ENCODE measurements at regions not wholly inside any gene's neighbourhood (a gene's known extent, or its start where the extent isn't known, plus 50 kb on each side); places are given as distances from the start of the nearest gene placed in this dataset.

DNA sequence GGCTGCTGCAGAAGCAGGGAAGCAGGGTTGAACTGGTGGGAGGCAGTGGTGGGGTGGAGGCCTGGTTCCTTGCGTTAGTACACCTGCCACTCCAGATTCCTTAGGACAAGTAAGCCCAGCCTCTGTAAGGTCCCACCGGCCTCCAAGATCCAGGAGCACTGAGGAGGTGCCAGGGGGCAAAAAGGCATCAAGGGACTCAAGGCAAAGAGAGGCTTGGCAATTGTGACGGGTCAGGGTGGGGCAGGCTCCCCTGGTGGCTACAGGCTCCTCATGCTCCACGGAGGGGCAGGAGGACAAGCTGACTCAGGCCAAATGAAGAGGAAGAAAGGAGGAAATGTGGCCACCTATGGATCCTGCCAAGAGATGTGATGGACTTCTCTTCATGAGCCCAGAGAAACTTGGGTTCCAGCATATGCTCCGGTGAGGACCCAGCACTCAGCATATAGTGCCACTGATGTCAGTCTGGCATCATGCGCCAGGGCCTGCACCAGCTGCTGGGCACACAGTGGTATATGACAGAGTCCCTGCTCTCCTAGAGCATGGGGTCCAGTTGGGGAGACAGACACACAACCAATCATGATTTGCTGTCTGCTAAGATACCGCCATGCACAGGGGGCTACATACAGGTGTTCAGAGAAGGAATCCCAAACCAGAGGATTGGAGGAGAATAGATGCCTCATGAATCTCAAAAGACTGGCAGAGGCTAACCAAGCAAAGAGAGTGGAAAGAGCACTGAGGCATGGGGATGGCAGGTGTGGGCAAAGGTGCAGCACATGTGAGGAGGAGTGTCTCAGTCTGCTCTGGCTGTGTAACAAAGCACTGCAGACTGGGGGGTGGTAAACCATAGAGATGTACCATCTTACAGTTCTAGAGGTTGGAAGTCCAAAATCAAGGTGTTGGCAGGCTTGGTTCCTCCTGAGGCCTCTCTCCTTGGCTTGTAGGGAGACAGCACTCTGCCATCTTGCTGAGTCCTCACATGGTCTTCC is 249.7 kb downstream of the RHOU start:
- no peaks in the 10 kb centered on the region for H3K27me3 ChIP-seq
- no peak for TF ChIP-seq POLR2AphosphoS5 (IDR thresholded peaks at IDR 0.05)
- no peak for TF ChIP-seq EP300 (IDR thresholded peaks at IDR 0.05)
- TF ChIP-seq, protein P1, sequence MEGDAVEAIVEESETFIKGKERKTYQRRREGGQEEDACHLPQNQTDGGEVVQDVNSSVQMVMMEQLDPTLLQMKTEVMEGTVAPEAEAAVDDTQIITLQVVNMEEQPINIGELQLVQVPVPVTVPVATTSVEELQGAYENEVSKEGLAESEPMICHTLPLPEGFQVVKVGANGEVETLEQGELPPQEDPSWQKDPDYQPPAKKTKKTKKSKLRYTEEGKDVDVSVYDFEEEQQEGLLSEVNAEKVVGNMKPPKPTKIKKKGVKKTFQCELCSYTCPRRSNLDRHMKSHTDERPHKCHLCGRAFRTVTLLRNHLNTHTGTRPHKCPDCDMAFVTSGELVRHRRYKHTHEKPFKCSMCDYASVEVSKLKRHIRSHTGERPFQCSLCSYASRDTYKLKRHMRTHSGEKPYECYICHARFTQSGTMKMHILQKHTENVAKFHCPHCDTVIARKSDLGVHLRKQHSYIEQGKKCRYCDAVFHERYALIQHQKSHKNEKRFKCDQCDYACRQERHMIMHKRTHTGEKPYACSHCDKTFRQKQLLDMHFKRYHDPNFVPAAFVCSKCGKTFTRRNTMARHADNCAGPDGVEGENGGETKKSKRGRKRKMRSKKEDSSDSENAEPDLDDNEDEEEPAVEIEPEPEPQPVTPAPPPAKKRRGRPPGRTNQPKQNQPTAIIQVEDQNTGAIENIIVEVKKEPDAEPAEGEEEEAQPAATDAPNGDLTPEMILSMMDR (IDR thresholded peaks at IDR 0.05), result no peak
- no peak for TF ChIP-seq POLR2A (IDR thresholded peaks at IDR 0.05)
- no peaks in the 10 kb centered on the region for H3K36me3 ChIP-seq
- no peaks in the 10 kb centered on the region for H3K9me3 ChIP-seq
- no peak overlapping the region for H3K4me3 ChIP-seq
- no peak for DNase-seq
- no peak overlapping the region for H3K27ac ChIP-seq
- H3K4me1 ChIP-seq, result peaks cover 0 to 45% (median 34%) of the 10 kb centered on the region in 4 donors
- 90 to 94% methylated on average over 7 of the region's 7 CpGs for WGBS, 2 donors
- intact Hi-C loops (cut with DNase I), result loop anchor here (5.0 to 10.0 kb wide), 4 partner anchors 83 to 240 kb away; no protein-coding TSS in a partner anchor

- Histone ChIP-seq H3K4me3 (no peak overlapping the region), H3K9me3 (no peaks in the 10 kb centered on the region), H3K27me3 (no peaks in the 10 kb centered on the region), H3K27ac (no peak overlapping the region), H3K36me3 (no peaks in the 10 kb centered on the region), H3K4me1 (peaks cover 0 to 48% (median 41%) of the 10 kb centered on the region in 4 donors)
- intact Hi-C loops (cut with DNase I), result loop anchor here (5.0 to 10.0 kb wide), 4 partner anchors 83 to 239 kb away; no protein-coding TSS in a partner anchor
- no peak for DNase-seq
- WGBS, 2 donors, result 95 to 96% methylated on average over 2 of the region's 2 CpGs
- no peak for TF ChIP-seq POLR2AphosphoS5 (IDR thresholded peaks at IDR 0.05)
These were observed 250.4 kb downstream of the RHOU start for GRCh38 chr1:228985661-228986060.

DNA sequence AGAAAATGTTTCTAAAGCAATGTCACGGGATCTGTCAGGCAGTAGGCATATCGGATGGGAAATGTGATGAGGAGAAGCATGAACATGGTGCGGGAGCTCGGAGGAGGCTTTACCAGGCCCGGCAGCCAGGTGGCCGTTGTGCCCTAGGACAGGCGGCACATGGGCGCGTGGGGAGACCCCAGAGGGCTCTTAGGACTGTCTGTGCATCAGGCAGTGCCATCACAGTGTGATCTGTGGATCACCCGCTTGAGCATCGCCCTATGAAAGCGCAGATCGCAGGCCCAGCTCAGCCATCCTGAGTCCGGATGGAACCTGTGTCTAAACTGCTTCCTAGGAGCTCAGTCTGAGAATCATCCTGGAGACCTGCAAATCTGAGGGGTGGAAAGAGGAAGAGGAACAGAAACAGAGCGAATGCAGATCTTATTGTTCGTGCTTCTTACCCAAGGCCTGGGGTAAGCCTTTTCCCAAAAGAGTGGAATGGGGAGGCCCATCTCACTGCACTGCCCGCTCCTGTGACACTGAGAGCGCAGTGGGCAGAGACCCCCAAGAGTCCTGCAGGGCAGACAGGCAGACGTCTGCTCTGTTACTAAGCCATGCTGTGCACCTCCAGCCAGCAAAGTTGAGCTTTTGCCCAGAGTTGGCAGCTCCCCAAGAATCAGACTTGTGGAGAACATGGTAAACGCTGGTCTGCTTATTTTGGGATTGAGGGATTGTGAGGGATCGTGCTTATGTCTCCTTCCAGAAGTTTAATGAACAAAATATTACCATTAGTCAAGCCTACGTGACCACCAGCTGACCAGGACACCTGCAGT is 251.0 kb downstream of the RHOU start:
- intact Hi-C loops (cut with DNase I), result loop anchor here (5.0 to 10.0 kb wide), 4 partner anchors 84 to 239 kb away; no protein-coding TSS in a partner anchor
- Histone ChIP-seq H3K4me3 (no peak overlapping the region), H3K27ac (peak overlapping the region; percentile 30 to 75 (median 50)), H3K36me3 (no peaks in the 10 kb centered on the region), H3K27me3 (no peaks in the 10 kb centered on the region), H3K4me1 (peaks cover 0 to 53% (median 44%) of the 10 kb centered on the region in 4 donors), H3K9me3 (no peaks in the 10 kb centered on the region)
- DNase-seq, result peak; percentile 91
- TF ChIP-seq, protein P1 (IDR thresholded peaks at IDR 0.05), result no peak
- TF ChIP-seq POLR2AphosphoS5 (IDR thresholded peaks at IDR 0.05), result peak in 1 of 4 donors; percentile 18
- WGBS, 2 donors, result 83% methylated on average over 22 of the region's 22 CpGs

GRCh38 chr1:228987286-228987685 is 252.0 kb downstream of the RHOU start:
- no peaks in the 10 kb centered on the region for H3K9me3 ChIP-seq
- H3K4me1 ChIP-seq, result peaks cover 0 to 53% (median 44%) of the 10 kb centered on the region in 4 donors
- DNase-seq, result no peak
- H3K36me3 ChIP-seq, result no peaks in the 10 kb centered on the region
- TF ChIP-seq POLR2AphosphoS5 (IDR thresholded peaks at IDR 0.05) (no peak), EP300 (IDR thresholded peaks at IDR 0.05) (no peak), POLR2A (IDR thresholded peaks at IDR 0.05) (no peak)
- TF ChIP-seq, protein P1 (IDR thresholded peaks at IDR 0.05), result no peak
- H3K27me3 ChIP-seq, result no peaks in the 10 kb centered on the region
- peak overlapping the region in 1 of 4 donors; percentile 75 for H3K27ac ChIP-seq
- intact Hi-C loops (cut with DNase I), result loop anchor here (5.0 to 10.0 kb wide), 4 partner anchors 85 to 238 kb away; no protein-coding TSS in a partner anchor
- H3K4me3 ChIP-seq, result no peak overlapping the region
- WGBS, 2 donors, result 88 to 89% methylated on average over 7 of the region's 7 CpGs

Data from sigmoid colon (tissue), 6 donors.